ENCODE measurements at regions not wholly inside any gene's neighbourhood (a gene's known extent, or its start where the extent isn't known, plus 50 kb on each side); places are given as distances from the start of the nearest gene placed in this dataset.

GRCh38 chr22:48846200-48846599 is 981.5 kb downstream of the BRD1 start:
- TF ChIP-seq, protein P1, sequence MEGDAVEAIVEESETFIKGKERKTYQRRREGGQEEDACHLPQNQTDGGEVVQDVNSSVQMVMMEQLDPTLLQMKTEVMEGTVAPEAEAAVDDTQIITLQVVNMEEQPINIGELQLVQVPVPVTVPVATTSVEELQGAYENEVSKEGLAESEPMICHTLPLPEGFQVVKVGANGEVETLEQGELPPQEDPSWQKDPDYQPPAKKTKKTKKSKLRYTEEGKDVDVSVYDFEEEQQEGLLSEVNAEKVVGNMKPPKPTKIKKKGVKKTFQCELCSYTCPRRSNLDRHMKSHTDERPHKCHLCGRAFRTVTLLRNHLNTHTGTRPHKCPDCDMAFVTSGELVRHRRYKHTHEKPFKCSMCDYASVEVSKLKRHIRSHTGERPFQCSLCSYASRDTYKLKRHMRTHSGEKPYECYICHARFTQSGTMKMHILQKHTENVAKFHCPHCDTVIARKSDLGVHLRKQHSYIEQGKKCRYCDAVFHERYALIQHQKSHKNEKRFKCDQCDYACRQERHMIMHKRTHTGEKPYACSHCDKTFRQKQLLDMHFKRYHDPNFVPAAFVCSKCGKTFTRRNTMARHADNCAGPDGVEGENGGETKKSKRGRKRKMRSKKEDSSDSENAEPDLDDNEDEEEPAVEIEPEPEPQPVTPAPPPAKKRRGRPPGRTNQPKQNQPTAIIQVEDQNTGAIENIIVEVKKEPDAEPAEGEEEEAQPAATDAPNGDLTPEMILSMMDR (IDR thresholded peaks at IDR 0.05; ENCODE audit: low read depth, low read length, missing control alignments), result no peak
- no peak for DNase-seq (ENCODE audit: low read depth)
- H3K4me3 ChIP-seq (ENCODE audit: low read depth, low read length), result no peak overlapping the region

DNA sequence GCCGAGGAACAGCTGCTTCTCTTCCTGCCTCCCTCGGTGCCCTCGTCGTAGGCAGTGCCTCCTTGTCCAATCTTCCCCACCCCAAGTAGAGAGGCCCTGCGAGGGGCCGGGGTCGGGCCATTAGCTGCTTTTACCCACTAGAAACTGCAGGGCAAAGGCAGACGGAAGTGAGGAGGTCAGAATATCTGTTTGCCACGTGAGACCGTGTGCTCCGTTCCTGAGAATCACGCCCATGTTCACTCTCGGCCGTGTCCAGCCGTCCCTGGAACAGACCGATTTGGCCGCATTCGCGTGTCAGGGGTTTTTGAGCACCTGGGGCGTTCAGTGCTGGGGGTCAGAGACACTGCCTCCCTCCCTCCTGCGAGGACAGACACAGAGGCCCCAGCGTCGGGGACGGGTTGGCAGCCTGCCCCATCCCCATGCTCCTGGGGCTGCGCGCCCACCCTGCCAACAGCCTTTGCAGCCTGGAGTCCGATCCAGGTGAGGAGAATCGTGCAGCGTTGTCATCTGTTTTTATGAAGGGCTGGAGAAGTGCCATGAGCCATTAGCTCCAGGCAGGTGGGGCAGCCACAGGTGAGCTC is 982.2 kb downstream of the BRD1 start:
- TF ChIP-seq, protein P1 (IDR thresholded peaks at IDR 0.05; ENCODE audit: low read depth, low read length, missing control alignments), result no peak
- H3K4me3 ChIP-seq (ENCODE audit: low read depth, low read length), result no peak overlapping the region
- no peak for DNase-seq (ENCODE audit: low read depth)

GRCh38 chr22:48844056-48844675 is 983.5 kb downstream of the BRD1 start:
- TF ChIP-seq, protein P1 (IDR thresholded peaks at IDR 0.05; ENCODE audit: low read depth, low read length, missing control alignments), result no peak
- H3K4me3 ChIP-seq (ENCODE audit: low read depth, low read length), result no peak overlapping the region
- no peak for DNase-seq (ENCODE audit: low read depth)

GRCh38 chr22:48843640-48844039 is 984.0 kb downstream of the BRD1 start:
- H3K4me3 ChIP-seq (ENCODE audit: low read depth, low read length), result no peak overlapping the region
- no peak for DNase-seq (ENCODE audit: low read depth)
- TF ChIP-seq, protein P1 (IDR thresholded peaks at IDR 0.05; ENCODE audit: low read depth, low read length, missing control alignments), result no peak

- DNase-seq (ENCODE audit: low read depth), result no peak
- TF ChIP-seq, protein P1 (IDR thresholded peaks at IDR 0.05; ENCODE audit: low read depth, low read length, missing control alignments), result no peak
- no peak overlapping the region for H3K4me3 ChIP-seq (ENCODE audit: low read depth, low read length)
Observed at GRCh38 chr22:48842976-48843375, 984.7 kb downstream of the BRD1 start.

DNA sequence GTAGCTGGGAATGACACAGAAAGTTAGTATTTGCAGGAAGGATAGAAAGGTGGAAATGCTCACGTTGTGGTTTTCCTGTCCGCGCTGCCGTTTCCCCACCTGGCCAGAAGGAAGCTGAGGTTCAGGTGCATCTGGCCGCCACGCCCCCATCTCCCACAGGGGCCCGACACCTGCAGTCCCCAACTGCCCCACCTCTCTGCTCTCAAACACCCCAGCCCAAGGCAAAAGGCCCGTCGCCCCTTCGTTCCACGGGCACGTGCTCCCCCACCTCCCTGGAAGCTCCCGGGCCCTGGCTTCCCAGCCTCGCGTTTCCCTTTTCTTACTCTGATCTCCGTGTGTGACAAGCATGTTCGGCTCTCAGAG is 985.1 kb downstream of the BRD1 start:
- H3K4me3 ChIP-seq (ENCODE audit: low read depth, low read length), result no peak overlapping the region
- DNase-seq (ENCODE audit: low read depth), result no peak
- TF ChIP-seq, protein P1 (IDR thresholded peaks at IDR 0.05; ENCODE audit: low read depth, low read length, missing control alignments), result no peak
